Thoracic aorta (tissue), 2 donors: ENCODE measurements at regions not wholly inside any gene's neighbourhood (a gene's known extent, or its start where the extent isn't known, plus 50 kb on each side); places are given as distances from the start of the nearest gene placed in this dataset.

ENCODE experiments used
- ATAC-seq: fragments of 150-250 bp; one replicate; pipeline ENCODE4 v1.8.0; 2017; ENCODE audit warnings: low read depth; ENCODE audit not compliant: insufficient number of reproducible peaks, low FRiP score
- DNase-seq: peaks from one replicate; pipeline ENCODE4 v3.0.0-alpha.2; 2020; ENCODE audit warnings: low spot score
- H3K27ac ChIP-seq, 2 donors: fragments of 200-600 bp; sonication (generic); 1 replicate in 1 of 2; 2 replicates in 1 of 2; pipeline ENCODE4 v1.5.1; 2016; ENCODE audit warnings: mild to moderate bottlenecking in 2 of 2, moderate library complexity in 2 of 2
- H3K27me3 ChIP-seq: fragments of 200-600 bp; sonication (generic); replicated peaks from 2 replicates; pipeline ENCODE4 v1.6.0; 2016; ENCODE audit warnings: mild to moderate bottlenecking; ENCODE audit not compliant: insufficient read depth
- H3K36me3 ChIP-seq: fragments of 200-600 bp; sonication (generic); one replicate; pipeline ENCODE4 v1.5.1; 2016
- H3K4me1 ChIP-seq, 2 donors: fragments of 200-600 bp; sonication (generic); 1 replicate in 1 of 2; 2 replicates in 1 of 2; pipeline versions ENCODE4 v1.5.1 to v1.6.0; 2016; ENCODE audit warnings: low read depth in 2 of 2, mild to moderate bottlenecking in 1 of 2; ENCODE audit not compliant: control insufficient read depth in 1 of 2
- H3K4me3 ChIP-seq: fragments of 200-600 bp; sonication (generic); 2 replicates; pipeline ENCODE4 v1.5.1; 2016; ENCODE audit warnings: mild to moderate bottlenecking
- H3K9me3 ChIP-seq: fragments of 200-600 bp; sonication (generic); 2 replicates; pipeline ENCODE4 v1.5.1; 2016
- TF ChIP-seq, protein P1 (sequence below): fragments of 200-600 bp; sonication (generic); IDR thresholded peaks from one replicate; pipeline ENCODE4 v1.5.1; 2019; ENCODE audit warnings: antibody characterized with exemption

DNA sequence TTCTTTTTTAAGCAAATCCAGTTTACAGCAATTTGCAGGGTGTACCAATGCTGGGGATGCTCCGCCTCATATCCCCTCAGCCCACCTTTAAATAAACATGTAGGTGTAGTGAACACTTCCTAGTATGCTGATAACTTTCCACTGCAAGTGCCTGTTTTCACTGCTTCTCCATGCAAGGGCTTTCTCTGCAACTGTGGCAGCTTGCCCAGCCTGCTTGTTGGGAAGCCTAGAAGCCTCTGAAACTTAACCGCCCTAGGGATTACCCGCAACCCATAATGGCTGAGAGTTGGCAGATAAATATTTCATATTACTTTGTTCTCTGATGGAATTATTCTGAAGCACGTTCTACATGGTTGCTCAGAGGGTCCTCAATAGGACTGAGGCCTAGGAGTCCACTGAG, 253.7 kb upstream of the DDX53 start:
- no peaks in the 10 kb centered on the region for H3K27me3 ChIP-seq
- ATAC-seq = no peak
- H3K36me3 ChIP-seq = no peaks in the 10 kb centered on the region
- H3K27ac ChIP-seq = no peak overlapping the region
- no peaks in the 10 kb centered on the region for H3K9me3 ChIP-seq
- no peak overlapping the region for H3K4me3 ChIP-seq
- no peak for DNase-seq
- TF ChIP-seq, protein P1, sequence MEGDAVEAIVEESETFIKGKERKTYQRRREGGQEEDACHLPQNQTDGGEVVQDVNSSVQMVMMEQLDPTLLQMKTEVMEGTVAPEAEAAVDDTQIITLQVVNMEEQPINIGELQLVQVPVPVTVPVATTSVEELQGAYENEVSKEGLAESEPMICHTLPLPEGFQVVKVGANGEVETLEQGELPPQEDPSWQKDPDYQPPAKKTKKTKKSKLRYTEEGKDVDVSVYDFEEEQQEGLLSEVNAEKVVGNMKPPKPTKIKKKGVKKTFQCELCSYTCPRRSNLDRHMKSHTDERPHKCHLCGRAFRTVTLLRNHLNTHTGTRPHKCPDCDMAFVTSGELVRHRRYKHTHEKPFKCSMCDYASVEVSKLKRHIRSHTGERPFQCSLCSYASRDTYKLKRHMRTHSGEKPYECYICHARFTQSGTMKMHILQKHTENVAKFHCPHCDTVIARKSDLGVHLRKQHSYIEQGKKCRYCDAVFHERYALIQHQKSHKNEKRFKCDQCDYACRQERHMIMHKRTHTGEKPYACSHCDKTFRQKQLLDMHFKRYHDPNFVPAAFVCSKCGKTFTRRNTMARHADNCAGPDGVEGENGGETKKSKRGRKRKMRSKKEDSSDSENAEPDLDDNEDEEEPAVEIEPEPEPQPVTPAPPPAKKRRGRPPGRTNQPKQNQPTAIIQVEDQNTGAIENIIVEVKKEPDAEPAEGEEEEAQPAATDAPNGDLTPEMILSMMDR = no peak
- no peaks in the 10 kb centered on the region for H3K4me1 ChIP-seq

DNA sequence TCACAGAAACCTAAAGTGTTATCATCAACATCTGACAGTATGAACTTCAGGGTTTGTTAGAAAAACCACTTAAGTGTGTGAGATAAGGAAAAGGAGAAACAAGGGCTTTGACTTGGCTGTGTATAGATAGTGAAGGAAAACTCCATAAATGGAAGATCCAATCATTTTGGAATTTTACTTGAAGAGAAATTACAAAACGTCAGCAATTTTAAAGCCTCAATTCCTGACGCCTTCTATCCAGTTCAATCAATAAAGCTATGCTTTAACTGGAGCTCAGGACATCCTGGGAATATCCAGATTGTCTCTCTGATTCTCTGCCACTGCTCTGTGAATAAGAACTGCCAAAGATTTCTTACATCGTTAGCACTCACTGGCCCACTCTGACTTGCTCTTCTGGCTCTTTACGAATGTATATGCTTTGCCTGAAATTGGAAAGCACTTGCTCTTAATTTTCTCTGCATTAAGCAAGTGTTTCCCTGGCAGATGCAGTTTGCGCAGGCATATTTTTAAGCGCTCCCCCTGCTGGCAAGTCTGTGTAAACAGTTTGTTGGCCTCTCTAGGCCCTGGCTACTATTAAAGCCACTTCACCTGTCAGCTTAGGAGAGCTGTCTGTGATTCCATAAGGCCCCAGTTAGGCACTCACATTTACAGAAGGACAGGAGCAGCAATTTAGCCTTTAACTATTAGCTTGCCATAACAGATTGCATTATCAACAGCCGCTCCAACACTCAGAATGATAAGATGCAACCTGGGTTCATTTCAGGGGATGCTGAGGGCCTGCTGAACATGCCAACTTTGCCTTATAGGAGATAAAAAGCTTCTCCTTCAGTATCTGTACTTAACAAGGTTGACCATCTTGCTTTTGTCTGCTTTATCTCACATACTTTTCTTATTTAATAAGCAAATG, 251.4 kb upstream of the DDX53 start:
- no peak for DNase-seq
- Histone ChIP-seq H3K36me3 (no peaks in the 10 kb centered on the region), H3K4me3 (no peak overlapping the region), H3K27me3 (no peaks in the 10 kb centered on the region), H3K4me1 (no peaks in the 10 kb centered on the region), H3K27ac (no peak overlapping the region), H3K9me3 (no peaks in the 10 kb centered on the region)
- TF ChIP-seq, protein P1 = peak; percentile 63
- ATAC-seq = peak; percentile 60

DNA sequence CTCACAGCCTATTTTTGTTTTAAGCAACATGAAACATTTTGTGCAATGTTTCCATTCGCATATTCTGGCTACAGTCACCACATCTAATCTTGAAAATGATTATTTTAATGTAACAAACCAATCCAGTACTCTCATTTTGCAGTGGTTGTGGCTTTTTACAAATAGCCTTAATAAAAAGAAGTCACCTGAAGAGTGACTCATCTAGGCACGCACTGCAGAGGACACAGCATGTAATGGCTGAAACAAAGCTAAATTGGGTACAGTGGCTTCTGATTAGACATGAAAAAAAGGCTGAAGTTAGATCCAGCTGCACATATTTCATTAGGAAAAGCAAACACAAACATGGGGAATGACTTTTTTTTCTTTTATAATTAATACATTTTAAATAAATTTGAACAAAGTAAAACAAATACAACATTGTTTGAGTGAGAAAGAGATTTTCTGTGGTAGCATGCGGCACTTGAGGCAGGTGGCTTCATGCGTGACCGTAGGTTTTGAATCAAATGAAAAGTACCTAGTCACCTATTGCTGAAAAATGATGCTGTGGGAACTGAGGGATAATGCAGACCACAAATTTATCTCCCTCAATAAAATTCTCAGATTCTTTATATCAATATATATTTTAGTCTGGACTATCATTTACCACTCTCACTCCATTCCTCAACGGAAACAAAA, 240.8 kb upstream of the DDX53 start:
- no peak overlapping the region for H3K27ac ChIP-seq
- H3K9me3 ChIP-seq = no peaks in the 10 kb centered on the region
- no peak overlapping the region for H3K4me3 ChIP-seq
- no peaks in the 10 kb centered on the region for H3K4me1 ChIP-seq
- H3K36me3 ChIP-seq = no peaks in the 10 kb centered on the region
- ATAC-seq = no peak
- no peaks in the 10 kb centered on the region for H3K27me3 ChIP-seq
- TF ChIP-seq, protein P1 = no peak
- no peak for DNase-seq

DNA sequence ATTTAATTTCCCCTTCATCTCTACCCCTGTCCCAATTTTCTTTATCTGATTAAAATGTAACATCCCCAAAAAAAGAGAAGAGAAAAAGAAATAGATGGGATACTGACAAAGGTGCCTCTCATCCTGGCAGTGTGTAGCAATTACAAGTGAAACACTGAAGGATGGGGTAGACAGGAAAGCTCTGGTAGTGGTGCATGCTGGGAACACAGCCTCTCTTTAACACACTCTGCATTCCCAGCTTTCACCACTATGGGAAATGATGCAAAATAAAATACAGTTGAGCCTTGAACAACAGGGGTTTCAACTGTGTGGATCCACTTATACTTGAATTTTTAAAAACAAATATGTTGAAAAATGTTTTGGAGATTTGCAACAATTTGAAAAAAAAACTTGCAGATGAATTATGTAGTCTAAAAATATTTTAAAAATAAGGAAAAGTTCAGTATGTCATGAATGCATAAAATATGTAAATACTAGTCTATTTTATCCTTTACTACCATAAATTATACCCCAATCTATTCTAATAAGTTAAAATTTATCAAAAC, 239.2 kb upstream of the DDX53 start:
- no peak for DNase-seq
- no peak for ATAC-seq
- Histone ChIP-seq H3K36me3 (no peaks in the 10 kb centered on the region), H3K9me3 (no peaks in the 10 kb centered on the region), H3K4me1 (no peaks in the 10 kb centered on the region), H3K27me3 (no peaks in the 10 kb centered on the region), H3K4me3 (no peak overlapping the region), H3K27ac (no peak overlapping the region)
- TF ChIP-seq, protein P1 = no peak

DNA sequence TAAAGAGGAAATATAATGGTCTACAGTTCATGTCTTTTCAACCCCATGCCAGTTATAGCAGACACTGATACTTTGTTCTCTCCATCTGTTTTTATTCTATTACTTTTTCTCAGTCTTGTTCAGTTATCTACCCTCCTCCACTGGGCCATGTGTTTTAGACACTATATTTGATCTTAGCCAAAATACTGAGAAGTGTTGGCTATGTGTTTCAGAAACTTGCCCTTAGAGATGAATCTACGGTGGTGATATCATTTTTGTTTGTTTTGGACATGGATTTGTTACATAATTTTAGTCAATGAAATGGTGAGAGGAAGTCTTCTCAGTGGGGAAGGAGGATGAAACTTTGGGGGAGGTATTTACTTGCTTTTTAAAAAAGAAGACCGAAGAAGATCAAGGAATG, 211.5 kb upstream of the DDX53 start:
- H3K4me1 ChIP-seq = no peaks in the 10 kb centered on the region
- ATAC-seq (no peak), DNase-seq (no peak)
- H3K4me3 ChIP-seq = no peak overlapping the region
- H3K9me3 ChIP-seq = no peaks in the 10 kb centered on the region
- TF ChIP-seq, protein P1 = no peak
- H3K27ac ChIP-seq = no peak overlapping the region
- H3K27me3 ChIP-seq = no peaks in the 10 kb centered on the region
- no peaks in the 10 kb centered on the region for H3K36me3 ChIP-seq
